ENCODE measurements at regions not wholly inside any gene's neighbourhood (a gene's known extent, or its start where the extent isn't known, plus 50 kb on each side); places are given as distances from the start of the nearest gene placed in this dataset.

GRCh38 chr5:10155897-10156667 lies 93.6 kb downstream of the ATPSCKMT start:
- Histone ChIP-seq H3K36me3 (ENCODE audit: control insufficient read depth, insufficient read depth, low read length) (no peaks in the 10 kb centered on the region), H3K9me3 (ENCODE audit: control insufficient read depth, insufficient read depth, low read depth, low read length) (no peaks in the 10 kb centered on the region), H3K27ac (ENCODE audit: low read depth, low read length) (no peak overlapping the region), H3K4me3 (ENCODE audit: low read depth, low read length) (no peak overlapping the region), H3K4me1 (ENCODE audit: control insufficient read depth, insufficient read depth, low read length) (peaks cover 28% of the 10 kb centered on the region), H3K9ac (ENCODE audit: low read length) (no peak overlapping the region), H3K27me3 (ENCODE audit: control insufficient read depth, insufficient read depth, low read length) (no peaks in the 10 kb centered on the region)

GRCh38 chr5:10153808-10154537 lies 95.7 kb downstream of the ATPSCKMT start:
- H3K27me3 ChIP-seq (ENCODE audit: control insufficient read depth, insufficient read depth, low read length) = no peaks in the 10 kb centered on the region
- H3K9me3 ChIP-seq (ENCODE audit: control insufficient read depth, insufficient read depth, low read depth, low read length) = no peaks in the 10 kb centered on the region
- no peak overlapping the region for H3K9ac ChIP-seq (ENCODE audit: low read length)
- no peak overlapping the region for H3K4me3 ChIP-seq (ENCODE audit: low read depth, low read length)
- no peaks in the 10 kb centered on the region for H3K36me3 ChIP-seq (ENCODE audit: control insufficient read depth, insufficient read depth, low read length)
- peaks cover 26% of the 10 kb centered on the region for H3K4me1 ChIP-seq (ENCODE audit: control insufficient read depth, insufficient read depth, low read length)
- H3K27ac ChIP-seq (ENCODE audit: low read depth, low read length) = no peak overlapping the region

GRCh38 chr5:10153394-10153793 lies 96.3 kb downstream of the ATPSCKMT start:
- no peaks in the 10 kb centered on the region for H3K27me3 ChIP-seq (ENCODE audit: control insufficient read depth, insufficient read depth, low read length)
- H3K4me3 ChIP-seq (ENCODE audit: low read depth, low read length) = no peak overlapping the region
- no peaks in the 10 kb centered on the region for H3K9me3 ChIP-seq (ENCODE audit: control insufficient read depth, insufficient read depth, low read depth, low read length)
- H3K36me3 ChIP-seq (ENCODE audit: control insufficient read depth, insufficient read depth, low read length) = no peaks in the 10 kb centered on the region
- peaks cover 25% of the 10 kb centered on the region for H3K4me1 ChIP-seq (ENCODE audit: control insufficient read depth, insufficient read depth, low read length)
- H3K27ac ChIP-seq (ENCODE audit: low read depth, low read length) = no peak overlapping the region
- H3K9ac ChIP-seq (ENCODE audit: low read length) = no peak overlapping the region

- peaks cover 8% of the 10 kb centered on the region for H3K4me1 ChIP-seq (ENCODE audit: control insufficient read depth, insufficient read depth, low read length)
- H3K9me3 ChIP-seq (ENCODE audit: control insufficient read depth, insufficient read depth, low read depth, low read length) = no peaks in the 10 kb centered on the region
- no peaks in the 10 kb centered on the region for H3K36me3 ChIP-seq (ENCODE audit: control insufficient read depth, insufficient read depth, low read length)
- H3K27ac ChIP-seq (ENCODE audit: low read depth, low read length) = no peak overlapping the region
- H3K4me3 ChIP-seq (ENCODE audit: low read depth, low read length) = no peak overlapping the region
- H3K9ac ChIP-seq (ENCODE audit: low read length) = no peak overlapping the region
- H3K27me3 ChIP-seq (ENCODE audit: control insufficient read depth, insufficient read depth, low read length) = no peaks in the 10 kb centered on the region
Measured at GRCh38 chr5:10151656-10152055, 98.0 kb downstream of the ATPSCKMT start.

GRCh38 chr5:10149911-10150310 lies 99.8 kb downstream of the ATPSCKMT start:
- no peaks in the 10 kb centered on the region for H3K9me3 ChIP-seq (ENCODE audit: control insufficient read depth, insufficient read depth, low read depth, low read length)
- H3K27me3 ChIP-seq (ENCODE audit: control insufficient read depth, insufficient read depth, low read length) = no peaks in the 10 kb centered on the region
- H3K27ac ChIP-seq (ENCODE audit: low read depth, low read length) = no peak overlapping the region
- H3K36me3 ChIP-seq (ENCODE audit: control insufficient read depth, insufficient read depth, low read length) = no peaks in the 10 kb centered on the region
- H3K4me1 ChIP-seq (ENCODE audit: control insufficient read depth, insufficient read depth, low read length) = peaks cover 3% of the 10 kb centered on the region; the same call in 1 of the 2 replicates
- H3K9ac ChIP-seq (ENCODE audit: low read length) = no peak overlapping the region
- H3K4me3 ChIP-seq (ENCODE audit: low read depth, low read length) = no peak overlapping the region

GRCh38 chr5:10145923-10146401 lies 103.7 kb downstream of the ATPSCKMT start:
- Histone ChIP-seq H3K27me3 (ENCODE audit: control insufficient read depth, insufficient read depth, low read length) (no peaks in the 10 kb centered on the region), H3K27ac (ENCODE audit: low read depth, low read length) (no peak overlapping the region), H3K4me3 (ENCODE audit: low read depth, low read length) (no peak overlapping the region)

GRCh38 chr5:10144040-10144439 lies 105.6 kb downstream of the ATPSCKMT start:
- H3K27me3 ChIP-seq (ENCODE audit: control insufficient read depth, insufficient read depth, low read length) = no peaks in the 10 kb centered on the region
- H3K4me3 ChIP-seq (ENCODE audit: low read depth, low read length) = no peak overlapping the region

More at GRCh38 chr5:10145923-10146401, 103.7 kb downstream of the ATPSCKMT start:
- Histone ChIP-seq H3K36me3 (ENCODE audit: control insufficient read depth, insufficient read depth, low read length) (no peaks in the 10 kb centered on the region), H3K9ac (ENCODE audit: low read length) (no peak overlapping the region), H3K9me3 (ENCODE audit: control insufficient read depth, insufficient read depth, low read depth, low read length) (no peaks in the 10 kb centered on the region), H3K4me1 (ENCODE audit: control insufficient read depth, insufficient read depth, low read length) (peaks cover 3% of the 10 kb centered on the region; the same call in 1 of the 2 replicates)

GRCh38 chr5:10140195-10140973 lies 109.3 kb downstream of the ATPSCKMT start:
- no peak overlapping the region for H3K4me3 ChIP-seq (ENCODE audit: low read depth, low read length)
- no peak overlapping the region for H3K9ac ChIP-seq (ENCODE audit: low read length)
- H3K27me3 ChIP-seq (ENCODE audit: control insufficient read depth, insufficient read depth, low read length) = no peaks in the 10 kb centered on the region
- no peaks in the 10 kb centered on the region for H3K36me3 ChIP-seq (ENCODE audit: control insufficient read depth, insufficient read depth, low read length)
- H3K4me1 ChIP-seq (ENCODE audit: control insufficient read depth, insufficient read depth, low read length) = no peaks in the 10 kb centered on the region
- no peaks in the 10 kb centered on the region for H3K9me3 ChIP-seq (ENCODE audit: control insufficient read depth, insufficient read depth, low read depth, low read length)
- no peak overlapping the region for H3K27ac ChIP-seq (ENCODE audit: low read depth, low read length)

More at GRCh38 chr5:10144040-10144439, 105.6 kb downstream of the ATPSCKMT start:
- Histone ChIP-seq H3K9ac (ENCODE audit: low read length) (no peak overlapping the region), H3K36me3 (ENCODE audit: control insufficient read depth, insufficient read depth, low read length) (no peaks in the 10 kb centered on the region), H3K4me1 (ENCODE audit: control insufficient read depth, insufficient read depth, low read length) (no peaks in the 10 kb centered on the region), H3K27ac (ENCODE audit: low read depth, low read length) (no peak overlapping the region), H3K9me3 (ENCODE audit: control insufficient read depth, insufficient read depth, low read depth, low read length) (no peaks in the 10 kb centered on the region)

- no peak overlapping the region for H3K4me3 ChIP-seq (ENCODE audit: low read depth, low read length)
- no peak overlapping the region for H3K27ac ChIP-seq (ENCODE audit: low read depth, low read length)
- H3K36me3 ChIP-seq (ENCODE audit: control insufficient read depth, insufficient read depth, low read length) = no peaks in the 10 kb centered on the region
- no peaks in the 10 kb centered on the region for H3K9me3 ChIP-seq (ENCODE audit: control insufficient read depth, insufficient read depth, low read depth, low read length)
- H3K9ac ChIP-seq (ENCODE audit: low read length) = no peak overlapping the region
- no peaks in the 10 kb centered on the region for H3K27me3 ChIP-seq (ENCODE audit: control insufficient read depth, insufficient read depth, low read length)
- no peaks in the 10 kb centered on the region for H3K4me1 ChIP-seq (ENCODE audit: control insufficient read depth, insufficient read depth, low read length)
Measured at GRCh38 chr5:10138395-10139057, 111.2 kb downstream of the ATPSCKMT start.

GRCh38 chr5:10133830-10134229 lies 115.9 kb downstream of the ATPSCKMT start:
- Histone ChIP-seq H3K4me1 (ENCODE audit: control insufficient read depth, insufficient read depth, low read length) (no peaks in the 10 kb centered on the region), H3K9ac (ENCODE audit: low read length) (no peak overlapping the region), H3K36me3 (ENCODE audit: control insufficient read depth, insufficient read depth, low read length) (no peaks in the 10 kb centered on the region), H3K4me3 (ENCODE audit: low read depth, low read length) (no peak overlapping the region), H3K9me3 (ENCODE audit: control insufficient read depth, insufficient read depth, low read depth, low read length) (no peaks in the 10 kb centered on the region), H3K27ac (ENCODE audit: low read depth, low read length) (no peak overlapping the region), H3K27me3 (ENCODE audit: control insufficient read depth, insufficient read depth, low read length) (no peaks in the 10 kb centered on the region)

All from HUES6 (cell line).